ENCODE measurements at regions not wholly inside any gene's neighbourhood (a gene's known extent, or its start where the extent isn't known, plus 50 kb on each side); places are given as distances from the start of the nearest gene placed in this dataset.

DNA sequence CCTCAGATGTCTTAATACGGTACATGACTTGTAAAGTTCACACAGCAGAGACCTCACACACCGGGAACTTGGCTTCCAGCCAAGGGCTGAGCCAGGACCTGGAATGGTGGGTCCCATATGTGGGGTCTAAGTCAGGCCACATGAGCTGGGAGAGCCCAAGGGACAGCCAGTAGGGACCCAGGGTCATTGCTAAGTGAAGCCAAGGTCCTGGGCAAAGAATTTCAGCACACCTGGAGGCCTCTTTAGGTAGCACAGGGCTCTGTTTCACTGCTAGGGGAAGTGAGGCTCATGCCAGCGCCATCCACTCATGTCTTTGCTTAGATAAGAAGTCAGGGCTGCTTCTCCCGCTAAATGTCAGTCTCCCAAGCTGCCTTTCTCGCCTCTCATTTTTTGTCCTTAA, 116.6 kb upstream of the TLE3 start:
- TF ChIP-seq, protein P1, sequence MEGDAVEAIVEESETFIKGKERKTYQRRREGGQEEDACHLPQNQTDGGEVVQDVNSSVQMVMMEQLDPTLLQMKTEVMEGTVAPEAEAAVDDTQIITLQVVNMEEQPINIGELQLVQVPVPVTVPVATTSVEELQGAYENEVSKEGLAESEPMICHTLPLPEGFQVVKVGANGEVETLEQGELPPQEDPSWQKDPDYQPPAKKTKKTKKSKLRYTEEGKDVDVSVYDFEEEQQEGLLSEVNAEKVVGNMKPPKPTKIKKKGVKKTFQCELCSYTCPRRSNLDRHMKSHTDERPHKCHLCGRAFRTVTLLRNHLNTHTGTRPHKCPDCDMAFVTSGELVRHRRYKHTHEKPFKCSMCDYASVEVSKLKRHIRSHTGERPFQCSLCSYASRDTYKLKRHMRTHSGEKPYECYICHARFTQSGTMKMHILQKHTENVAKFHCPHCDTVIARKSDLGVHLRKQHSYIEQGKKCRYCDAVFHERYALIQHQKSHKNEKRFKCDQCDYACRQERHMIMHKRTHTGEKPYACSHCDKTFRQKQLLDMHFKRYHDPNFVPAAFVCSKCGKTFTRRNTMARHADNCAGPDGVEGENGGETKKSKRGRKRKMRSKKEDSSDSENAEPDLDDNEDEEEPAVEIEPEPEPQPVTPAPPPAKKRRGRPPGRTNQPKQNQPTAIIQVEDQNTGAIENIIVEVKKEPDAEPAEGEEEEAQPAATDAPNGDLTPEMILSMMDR (IDR thresholded peaks at IDR 0.05) = no peak
- TF ChIP-seq POLR2A (IDR thresholded peaks at IDR 0.05) = no peak
- TF ChIP-seq POLR2AphosphoS5 (IDR thresholded peaks at IDR 0.05) = no peak

All from transverse colon (tissue), 4 donors.